Gastroesophageal sphincter (tissue), 4 donors: ENCODE measurements at regions not wholly inside any gene's neighbourhood (a gene's known extent, or its start where the extent isn't known, plus 50 kb on each side); places are given as distances from the start of the nearest gene placed in this dataset.

Experiments
- ATAC-seq: fragments of 150-250 bp; one replicate; pipeline ENCODE4 v1.9.1; 2016; ENCODE audit warnings: mild to moderate bottlenecking, moderate library complexity
- H3K27ac ChIP-seq, 4 donors: fragments of 200-600 bp; sonication (generic) in 3 of 4; 1 replicate in 3 of 4; 2 replicates in 1 of 4; pipeline ENCODE4 v1.5.1; 2016 to 2019
- H3K27me3 ChIP-seq: fragments of 200-600 bp; sonication (generic); one replicate; pipeline ENCODE4 v1.5.1; 2019
- H3K36me3 ChIP-seq, 2 donors: fragments of 200-600 bp; sonication (generic); one replicate each; pipeline ENCODE4 v1.5.1; 2019; ENCODE audit warnings: control low read depth in 1 of 2
- H3K4me1 ChIP-seq, 3 donors: fragments of 200-600 bp; sonication (generic); 1 replicate in 2 of 3; 2 replicates in 1 of 3; pipeline ENCODE4 v1.5.1; 2016 to 2019; ENCODE audit warnings: control low read depth in 2 of 3
- H3K4me3 ChIP-seq, 2 donors: fragments of 200-600 bp; sonication (generic); one replicate each; pipeline ENCODE4 v1.5.1; 2019; ENCODE audit warnings: mild to moderate bottlenecking in 1 of 2, moderate library complexity in 1 of 2
- H3K9me3 ChIP-seq, 3 donors: fragments of 200-600 bp; sonication (generic); one replicate each; pipeline ENCODE4 v1.5.1; 2017 to 2019; ENCODE audit warnings: control low read depth in 2 of 3
- EP300 ChIP-seq: sonication (generic); formaldehyde crosslinking; IDR thresholded peaks from one replicate; pipeline ENCODE4 v1.6.1; 2017; ENCODE audit warnings: antibody characterized with exemption, mild to moderate bottlenecking
- POLR2A ChIP-seq, 2 donors: fragments of 450-650 bp; IDR thresholded peaks; one replicate each; pipeline ENCODE4 v1.6.1; 2017; ENCODE audit warnings: antibody characterized with exemption in 2 of 2, mild to moderate bottlenecking in 2 of 2, moderate library complexity in 1 of 2
- POLR2AphosphoS5 ChIP-seq: sonication (generic); formaldehyde crosslinking; IDR thresholded peaks from one replicate; pipeline ENCODE4 v1.6.1; 2017; ENCODE audit warnings: antibody characterized with exemption
- WGBS, 2 donors: methylation state at CpG; one replicate each; pipeline ENCODE4 v1.1.5; 2018; ENCODE audit warnings: low coverage in 1 of 2; 5-methylcytosine and 5-hydroxymethylcytosine counted together
- TF ChIP-seq, protein P1 (sequence below), 4 experiments: fragments of 200-600 bp in 2 of 4; fragments of 450-650 bp in 2 of 4; sonication (generic) in 1 of 4; IDR thresholded peaks; one replicate each; pipeline ENCODE4 v1.5.1; 2017 to 2019; ENCODE audit warnings: antibody characterized with exemption in 4 of 4, mild to moderate bottlenecking in 2 of 4, moderate library complexity in 2 of 4

- Histone ChIP-seq H3K4me3 (no peak overlapping the region), H3K27ac (no peak overlapping the region), H3K27me3 (peaks cover 3% of the 10 kb centered on the region), H3K36me3 (no peaks in the 10 kb centered on the region), H3K4me1 (no peaks in the 10 kb centered on the region), H3K9me3 (no peaks in the 10 kb centered on the region)
- no peak for TF ChIP-seq POLR2A (IDR thresholded peaks at IDR 0.05)
- no peak for TF ChIP-seq EP300
- TF ChIP-seq, protein P1, sequence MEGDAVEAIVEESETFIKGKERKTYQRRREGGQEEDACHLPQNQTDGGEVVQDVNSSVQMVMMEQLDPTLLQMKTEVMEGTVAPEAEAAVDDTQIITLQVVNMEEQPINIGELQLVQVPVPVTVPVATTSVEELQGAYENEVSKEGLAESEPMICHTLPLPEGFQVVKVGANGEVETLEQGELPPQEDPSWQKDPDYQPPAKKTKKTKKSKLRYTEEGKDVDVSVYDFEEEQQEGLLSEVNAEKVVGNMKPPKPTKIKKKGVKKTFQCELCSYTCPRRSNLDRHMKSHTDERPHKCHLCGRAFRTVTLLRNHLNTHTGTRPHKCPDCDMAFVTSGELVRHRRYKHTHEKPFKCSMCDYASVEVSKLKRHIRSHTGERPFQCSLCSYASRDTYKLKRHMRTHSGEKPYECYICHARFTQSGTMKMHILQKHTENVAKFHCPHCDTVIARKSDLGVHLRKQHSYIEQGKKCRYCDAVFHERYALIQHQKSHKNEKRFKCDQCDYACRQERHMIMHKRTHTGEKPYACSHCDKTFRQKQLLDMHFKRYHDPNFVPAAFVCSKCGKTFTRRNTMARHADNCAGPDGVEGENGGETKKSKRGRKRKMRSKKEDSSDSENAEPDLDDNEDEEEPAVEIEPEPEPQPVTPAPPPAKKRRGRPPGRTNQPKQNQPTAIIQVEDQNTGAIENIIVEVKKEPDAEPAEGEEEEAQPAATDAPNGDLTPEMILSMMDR (IDR thresholded peaks at IDR 0.05), result no peak
- TF ChIP-seq POLR2AphosphoS5, result no peak
- 59 to 73% methylated on average over 4 of the region's 4 CpGs for WGBS, 2 donors
- no peak for ATAC-seq
Measured at GRCh38 chr6:134689177-134689576, 260.7 kb downstream of the ALDH8A1 start.

GRCh38 chr6:134686071-134686470 lies 263.8 kb downstream of the ALDH8A1 start:
- Histone ChIP-seq H3K27ac (no peak overlapping the region), H3K27me3 (peaks cover 3% of the 10 kb centered on the region), H3K4me1 (no peaks in the 10 kb centered on the region), H3K9me3 (no peaks in the 10 kb centered on the region), H3K4me3 (no peak overlapping the region), H3K36me3 (no peaks in the 10 kb centered on the region)
- ATAC-seq, result no peak
- WGBS, 2 donors, result 47 to 58% methylated on average over 6 of the region's 6 CpGs
- TF ChIP-seq, protein P1 (IDR thresholded peaks at IDR 0.05), result no peak
- TF ChIP-seq POLR2AphosphoS5 (no peak), POLR2A (IDR thresholded peaks at IDR 0.05) (no peak), EP300 (no peak)

DNA sequence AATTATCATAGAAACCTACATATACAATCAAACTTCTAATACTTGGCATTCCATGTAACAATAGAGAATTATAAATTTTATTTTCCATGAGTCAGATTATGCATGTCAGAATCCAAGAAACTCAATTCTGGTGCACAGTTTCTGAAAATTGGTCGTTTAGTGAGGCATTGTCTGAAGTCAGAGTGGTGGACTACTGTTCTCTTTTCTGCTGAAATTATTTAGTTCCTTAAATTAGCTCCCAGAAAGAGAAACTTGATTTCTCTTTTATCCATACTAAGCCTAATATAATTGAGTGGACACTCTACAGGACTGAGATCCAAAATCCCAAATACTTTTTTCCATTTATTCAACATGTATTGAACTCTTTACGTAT lies 265.5 kb downstream of the ALDH8A1 start:
- TF ChIP-seq, protein P1 (IDR thresholded peaks at IDR 0.05), result no peak
- no peak for TF ChIP-seq POLR2A (IDR thresholded peaks at IDR 0.05)
- TF ChIP-seq POLR2AphosphoS5, result no peak
- no peak for TF ChIP-seq EP300
- no peaks in the 10 kb centered on the region for H3K27me3 ChIP-seq
- WGBS, 2 donors, result 49 to 72% methylated on average over 2 of the region's 2 CpGs
- H3K4me3 ChIP-seq, result no peak overlapping the region
- H3K27ac ChIP-seq, result no peak overlapping the region
- ATAC-seq, result no peak
- H3K9me3 ChIP-seq, result no peaks in the 10 kb centered on the region
- H3K36me3 ChIP-seq, result no peaks in the 10 kb centered on the region
- H3K4me1 ChIP-seq, result no peaks in the 10 kb centered on the region

- whole genome bisulfite sequencing, 2 donors, result 20 to 48% methylated on average over 1 to 2 of the region's 2 CpGs
- no peaks in the 10 kb centered on the region for H3K9me3 ChIP-seq
Measured at GRCh38 chr6:134683783-134684422, 266.0 kb downstream of the ALDH8A1 start.

GRCh38 chr6:134680433-134680832 lies 269.5 kb downstream of the ALDH8A1 start:
- no peak for TF ChIP-seq POLR2AphosphoS5
- no peak for TF ChIP-seq EP300
- TF ChIP-seq POLR2A (IDR thresholded peaks at IDR 0.05), result no peak
- Histone ChIP-seq H3K4me3 (no peak overlapping the region), H3K27me3 (no peaks in the 10 kb centered on the region), H3K36me3 (no peaks in the 10 kb centered on the region), H3K27ac (no peak overlapping the region), H3K4me1 (peaks cover 0 to 6% (median 0%) of the 10 kb centered on the region in 3 donors), H3K9me3 (no peaks in the 10 kb centered on the region)
- WGBS, 2 donors, result 92 to 100% methylated on average over 1 of the region's 1 CpG
- no peak for ATAC-seq

More at GRCh38 chr6:134683783-134684422, 266.0 kb downstream of the ALDH8A1 start:
- Histone ChIP-seq H3K4me1 (peaks cover 0 to under 1% (median 0%) of the 10 kb centered on the region in 3 donors), H3K27ac (no peak overlapping the region), H3K36me3 (no peaks in the 10 kb centered on the region), H3K27me3 (no peaks in the 10 kb centered on the region), H3K4me3 (no peak overlapping the region)
- no peak for ATAC-seq
- TF ChIP-seq, protein P1 (IDR thresholded peaks at IDR 0.05), result no peak
- TF ChIP-seq POLR2AphosphoS5 (no peak), POLR2A (IDR thresholded peaks at IDR 0.05) (no peak), EP300 (no peak)
